GM21390 (cell line): ENCODE measurements at regions not wholly inside any gene's neighbourhood (a gene's known extent, or its start where the extent isn't known, plus 50 kb on each side); places are given as distances from the start of the nearest gene placed in this dataset.
"Not testable (repeated sequence)": the region's sequence is repeated elsewhere in the genome, so short reads cannot be mapped to it uniquely, and the experiment has no call there.

Experiments used
- ATAC-seq: cut with Tn5 transposase; IDR thresholded peaks from one replicate; pipeline ENCODE4 v1.9.1; 2021; ENCODE audit not compliant: unreplicated experiment

DNA sequence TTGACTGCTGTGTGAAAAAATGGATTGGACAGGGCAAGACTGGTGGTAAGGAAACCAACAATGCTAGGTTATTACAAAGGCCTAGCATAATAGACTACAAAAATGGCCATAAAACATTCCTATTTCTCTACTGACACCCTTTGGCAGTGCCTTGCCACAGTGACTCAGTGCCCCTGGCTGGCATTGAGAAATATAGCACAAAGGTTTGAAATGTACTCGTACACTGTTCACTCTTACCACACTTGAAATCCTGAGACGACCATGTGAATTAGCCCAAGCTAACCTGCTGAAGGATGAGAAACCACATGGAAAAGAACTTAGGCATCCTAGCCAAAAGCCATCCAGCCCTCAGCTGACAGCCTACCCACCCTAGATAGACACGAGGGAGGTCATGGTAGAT is 149.8 kb upstream of the PALMD start:
- ATAC-seq = no peak

DNA sequence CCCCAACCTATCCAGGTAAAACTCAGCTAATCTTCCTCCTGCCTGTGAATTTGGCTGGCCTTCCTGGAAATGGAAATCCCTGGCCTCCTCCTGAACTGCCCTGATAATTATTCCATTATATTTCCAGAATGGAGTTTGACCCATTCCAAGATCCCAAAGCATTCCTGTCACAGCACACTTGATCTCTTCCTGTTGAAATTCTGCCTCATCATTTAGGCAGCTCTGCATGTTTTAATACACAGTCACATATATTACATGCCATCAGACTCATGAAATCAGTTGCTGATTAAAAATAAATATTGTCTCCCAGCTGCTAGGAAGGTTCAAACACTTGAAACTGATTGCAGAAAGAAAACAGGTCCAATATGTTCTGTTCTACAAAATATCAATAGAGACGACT is 148.2 kb upstream of the PALMD start:
- ATAC-seq = no peak

DNA sequence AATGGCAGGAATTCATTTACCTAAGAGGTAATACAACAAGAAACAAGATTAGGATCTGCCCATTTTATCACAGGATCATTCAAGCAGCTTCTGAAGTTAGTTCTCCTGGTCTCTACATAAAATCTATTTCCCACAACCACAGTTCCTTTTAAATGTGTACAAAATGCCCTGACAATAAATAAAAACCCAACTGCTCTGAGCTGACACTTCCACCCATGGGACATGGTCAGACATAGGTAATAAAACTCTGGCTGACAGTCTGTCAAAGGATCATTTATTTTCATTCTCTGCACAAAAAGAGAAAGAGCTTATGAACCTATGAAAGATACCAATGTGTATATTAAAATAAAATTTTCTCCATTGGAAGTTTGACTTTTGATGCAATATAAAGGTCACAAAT is 145.4 kb upstream of the PALMD start:
- no peak for ATAC-seq

DNA sequence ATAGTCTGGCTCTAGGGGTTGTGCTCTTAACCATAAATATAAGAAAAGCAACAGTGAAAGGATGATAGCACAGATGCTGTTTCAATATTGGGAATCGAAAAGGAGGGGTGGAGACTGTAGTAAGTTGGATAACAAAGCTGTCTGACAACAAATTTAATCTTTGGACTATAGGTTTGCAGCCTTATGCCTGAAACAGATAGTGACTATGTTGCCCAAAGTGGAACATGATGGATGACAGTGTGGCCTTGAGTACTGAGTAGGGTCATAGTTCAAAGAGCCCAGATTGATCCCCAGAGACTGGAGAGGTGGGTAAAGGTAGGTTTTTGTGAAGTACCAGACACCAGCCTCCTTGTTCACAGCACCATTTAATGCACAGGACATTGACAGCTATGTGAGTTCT is 144.0 kb upstream of the PALMD start:
- ATAC-seq = no peak

DNA sequence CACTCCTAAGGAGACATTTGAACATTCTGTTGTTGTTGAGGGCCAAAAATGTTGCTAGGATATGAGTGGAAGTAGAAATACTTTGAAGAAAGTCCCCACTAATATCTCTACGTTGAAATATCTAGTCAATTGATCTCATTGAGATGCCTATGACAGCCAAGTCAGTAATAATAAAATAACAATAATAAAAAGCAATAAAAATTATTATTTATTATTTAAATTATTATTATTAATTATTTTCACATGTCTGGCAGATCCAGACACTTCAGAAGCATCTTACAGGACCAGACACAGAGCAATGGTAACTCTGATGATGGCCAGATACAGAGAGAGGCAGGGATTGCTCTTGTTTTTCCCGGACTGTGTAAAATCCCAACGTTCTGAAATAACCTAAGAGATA is 143.5 kb upstream of the PALMD start:
- ATAC-seq = no peak

DNA sequence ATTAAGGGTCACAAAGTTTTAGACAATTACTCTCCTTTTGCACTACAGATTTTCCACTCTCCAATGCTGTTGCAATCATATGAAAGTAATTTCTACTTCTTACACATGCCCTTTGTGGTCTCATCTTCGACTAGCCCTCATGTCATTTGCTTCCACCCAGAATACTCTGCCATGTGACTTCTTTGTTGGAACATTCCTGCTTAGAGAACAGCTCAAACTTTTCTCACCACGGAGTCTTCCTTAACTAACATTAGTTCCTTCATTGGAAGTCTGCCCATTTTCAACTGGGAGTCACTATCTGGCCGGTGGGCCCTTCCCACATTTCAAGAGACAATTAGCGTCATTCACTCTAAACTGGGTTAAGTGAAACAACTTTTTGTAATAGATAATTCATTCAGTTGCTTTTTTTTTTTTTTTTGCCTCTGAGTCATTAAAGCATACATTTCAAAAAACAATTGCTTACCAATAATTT is 142.6 kb upstream of the PALMD start:
- ATAC-seq = no peak

DNA sequence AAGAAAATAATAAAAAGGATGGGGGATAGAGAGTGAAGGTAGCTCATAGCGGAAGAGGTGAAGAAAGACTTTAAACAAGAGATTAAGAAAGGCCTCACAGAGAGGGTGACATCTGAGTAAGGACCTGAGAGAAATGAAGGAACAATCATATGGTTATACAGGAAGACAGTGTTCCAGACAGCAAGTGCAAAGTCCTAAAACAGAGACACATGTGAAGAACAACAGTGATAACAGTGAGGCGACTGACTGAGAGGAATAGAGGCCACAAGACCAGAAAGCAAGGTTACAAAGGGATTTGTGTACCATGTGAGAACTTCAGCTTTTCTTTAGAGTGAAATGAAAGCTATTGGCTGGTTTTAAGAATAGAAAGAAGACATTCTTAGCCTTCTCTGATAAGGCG is 141.6 kb upstream of the PALMD start:
- no peak for ATAC-seq

DNA sequence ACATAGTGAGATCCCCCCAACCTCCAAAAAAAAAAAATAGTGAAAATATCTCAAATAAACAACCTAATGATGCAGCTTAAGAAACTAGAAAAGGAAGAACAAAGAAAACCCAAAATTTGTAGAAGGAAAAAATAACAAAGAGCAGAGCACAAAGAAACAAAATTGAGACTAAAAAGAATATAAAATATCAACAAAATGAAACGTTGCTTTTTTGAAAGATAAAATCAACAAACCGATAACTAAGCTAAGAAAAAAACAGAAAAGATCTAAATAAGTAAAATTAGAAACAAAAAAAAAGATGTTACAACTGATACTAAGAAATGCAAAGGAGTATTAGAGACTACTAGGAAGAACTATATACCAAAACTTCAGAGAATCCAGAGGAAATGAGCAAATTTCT is 139.3 kb upstream of the PALMD start:
- no peak for ATAC-seq

DNA sequence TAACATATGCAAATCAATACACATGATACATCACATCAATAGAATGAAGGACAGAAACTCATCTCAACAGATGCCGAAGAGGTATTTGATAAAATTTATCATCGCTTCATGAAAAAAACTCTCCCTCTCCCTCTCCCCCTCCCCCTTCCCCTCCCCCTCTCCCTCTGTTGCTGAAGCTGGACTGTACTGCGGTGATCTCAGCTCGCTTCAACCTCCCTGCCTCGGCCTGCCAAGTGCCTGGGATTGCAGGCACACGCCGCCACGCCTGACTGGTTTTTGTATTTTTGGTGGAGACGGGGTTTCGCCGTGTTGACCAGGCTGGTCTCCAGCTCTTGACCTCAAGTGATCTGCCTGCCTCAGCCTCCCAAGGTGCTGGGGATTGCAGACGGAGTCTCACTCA is 138.5 kb upstream of the PALMD start:
- not testable (repeated sequence) for ATAC-seq

DNA sequence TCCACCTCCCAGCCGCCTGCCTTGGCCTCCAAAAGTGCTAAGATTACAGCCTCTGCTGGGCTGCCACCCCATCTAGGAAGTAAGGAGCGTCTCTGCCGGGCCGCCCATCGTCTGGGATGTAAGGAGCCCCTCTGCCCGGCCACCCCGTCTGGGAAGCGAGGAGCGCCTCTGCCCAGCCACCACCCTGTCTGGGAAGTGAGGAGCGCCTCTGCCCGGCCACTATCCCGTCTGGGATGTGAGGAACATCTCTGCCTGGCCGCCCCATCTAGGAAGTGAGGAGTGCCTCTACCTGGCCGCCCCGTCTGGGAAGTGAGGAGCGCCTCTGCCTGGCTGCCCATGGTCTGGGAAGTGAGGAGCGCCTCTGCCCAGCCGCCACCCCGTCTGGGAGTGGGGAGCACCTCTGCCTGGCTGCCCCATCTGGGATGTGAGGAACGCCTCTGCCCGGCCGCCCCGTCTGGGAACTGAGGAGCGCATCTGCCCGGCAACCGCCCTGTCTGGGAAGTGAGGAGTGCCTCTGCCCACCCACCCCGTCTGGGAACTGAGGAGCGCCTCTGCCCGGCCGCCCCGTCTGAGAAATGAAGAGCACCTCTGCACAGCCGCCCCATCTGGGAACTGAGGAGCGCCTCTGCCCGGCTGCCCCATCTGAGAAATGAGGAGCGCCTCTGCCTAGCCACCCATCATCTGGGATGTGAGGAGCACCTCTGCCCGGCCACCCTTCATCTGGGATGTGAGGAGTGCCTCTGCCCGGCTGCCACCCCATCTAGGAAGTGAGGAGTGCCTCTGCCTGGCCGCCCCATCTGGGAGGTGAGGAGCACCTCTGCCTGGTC is 137.8 kb upstream of the PALMD start:
- no peak for ATAC-seq

DNA sequence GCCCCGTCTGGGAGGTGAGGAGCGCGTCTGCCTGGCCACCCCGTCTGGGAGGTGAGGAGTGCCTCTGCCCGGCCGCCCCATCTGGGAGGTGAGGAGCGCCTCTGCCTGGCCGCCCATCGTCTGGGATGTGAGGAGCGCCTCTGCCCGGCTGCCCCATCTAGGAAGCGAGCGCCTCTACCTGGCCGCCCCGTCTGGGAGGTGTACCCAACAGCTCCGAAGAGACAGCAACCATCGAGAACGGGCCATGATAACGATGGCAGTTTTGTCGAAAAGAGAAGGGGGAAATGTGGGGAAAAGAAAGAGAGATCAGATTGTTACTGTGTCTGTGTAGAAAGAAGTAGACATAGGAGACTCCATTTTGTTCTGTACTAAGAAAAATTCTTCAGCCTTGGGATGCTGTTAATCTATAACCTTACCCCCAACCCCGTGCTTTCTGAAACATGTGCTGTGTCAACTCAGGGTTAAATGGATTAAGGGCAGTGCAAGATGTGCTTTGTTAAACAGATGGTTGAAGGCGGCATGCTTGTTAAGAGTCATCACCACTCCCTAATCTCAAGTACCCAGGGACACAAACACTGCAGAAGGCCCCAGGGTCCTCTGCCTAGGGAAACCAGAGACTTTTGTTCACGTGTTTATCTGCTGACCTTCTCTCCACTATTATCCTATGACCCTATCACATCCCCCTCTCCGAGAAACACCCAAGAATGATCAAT is 137.0 kb upstream of the PALMD start:
- not testable (repeated sequence) for ATAC-seq

DNA sequence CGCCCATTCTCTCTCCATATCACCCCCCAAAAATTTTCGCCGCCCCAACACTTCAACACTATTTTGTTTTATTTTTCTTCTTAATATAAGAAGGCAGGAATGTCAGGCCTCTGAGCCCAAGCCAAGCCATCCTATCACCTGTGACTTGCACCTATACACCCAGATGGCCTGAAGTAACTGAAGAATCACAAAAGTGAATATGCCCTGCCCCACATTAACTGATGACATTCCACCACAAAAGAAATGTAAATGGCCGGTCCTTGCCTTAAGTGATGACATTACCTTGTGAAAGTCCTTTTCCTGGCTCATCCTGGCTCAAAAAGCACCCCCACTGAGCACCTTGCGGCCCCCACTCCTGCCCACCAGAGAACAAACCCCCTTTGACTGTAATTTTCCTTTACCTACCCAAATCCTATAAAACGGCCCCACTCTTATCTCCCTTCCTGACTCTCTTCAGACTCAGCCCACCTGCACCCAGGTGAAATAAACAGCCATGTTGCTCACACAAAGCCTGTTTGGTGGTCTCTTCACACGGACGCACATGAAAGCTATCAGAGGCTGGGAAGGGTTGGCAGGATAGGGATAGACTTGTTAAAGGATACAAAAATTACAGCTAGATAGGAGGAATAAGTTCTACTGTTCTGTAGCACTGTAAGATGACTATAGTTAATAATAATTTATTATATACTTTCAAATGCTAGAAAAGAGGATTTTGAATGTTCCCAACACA is 130.9 kb upstream of the PALMD start:
- not testable (repeated sequence) for ATAC-seq

DNA sequence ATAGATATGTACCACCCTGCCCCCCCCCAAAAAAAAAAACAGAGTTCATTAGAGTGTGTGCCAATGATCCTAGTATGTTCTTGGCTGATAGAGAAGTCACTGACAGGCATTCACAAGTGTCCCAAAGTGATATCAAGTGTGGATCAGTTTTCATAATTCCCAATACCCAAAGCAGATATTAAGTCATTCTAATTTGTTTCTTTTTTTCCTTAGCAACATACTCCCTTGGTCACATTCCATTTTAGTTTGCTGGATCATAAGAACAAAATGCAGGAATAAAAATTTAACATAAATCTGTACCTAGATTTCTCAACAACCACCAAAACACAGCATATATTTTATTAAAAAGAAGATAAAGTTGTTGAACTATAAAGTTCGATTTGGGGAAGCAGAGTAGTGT is 129.8 kb upstream of the PALMD start:
- ATAC-seq = no peak

DNA sequence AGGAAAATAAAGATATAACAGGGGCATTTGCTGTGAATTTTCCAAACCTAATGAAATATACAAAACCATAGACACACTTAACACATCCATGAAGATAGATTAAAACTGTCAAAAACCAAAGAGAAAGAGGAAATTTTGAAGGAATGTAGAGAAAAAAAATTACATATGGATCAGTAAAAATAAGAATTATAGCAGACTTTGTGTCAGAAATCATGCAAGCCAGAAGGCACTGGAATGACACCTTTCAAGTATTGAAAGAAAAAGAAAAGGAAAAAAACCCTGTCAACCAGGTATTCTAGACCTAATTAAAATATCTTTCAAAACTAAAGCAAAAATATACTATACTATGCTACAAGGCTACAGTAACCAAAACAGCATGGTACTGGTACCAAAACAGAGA is 125.8 kb upstream of the PALMD start:
- no peak for ATAC-seq

DNA sequence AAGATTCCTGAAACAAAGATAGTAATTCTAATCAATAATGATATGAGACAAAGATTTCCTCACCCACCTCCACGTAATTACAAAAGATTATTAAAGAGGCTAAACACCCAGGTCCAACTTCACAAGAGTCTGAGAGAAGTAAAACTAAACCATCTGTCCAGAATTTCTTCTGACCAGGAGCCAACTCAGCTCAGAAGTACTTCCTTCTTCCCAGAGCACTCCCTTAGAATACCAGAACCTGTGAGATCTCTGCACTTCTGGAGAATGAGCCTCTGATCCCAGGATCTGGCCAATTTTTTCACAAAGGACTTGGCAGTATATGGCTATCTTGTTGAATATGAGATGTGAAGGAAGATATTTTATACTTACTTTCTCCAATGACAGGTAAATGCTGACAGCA is 120.6 kb upstream of the PALMD start:
- ATAC-seq = no peak

DNA sequence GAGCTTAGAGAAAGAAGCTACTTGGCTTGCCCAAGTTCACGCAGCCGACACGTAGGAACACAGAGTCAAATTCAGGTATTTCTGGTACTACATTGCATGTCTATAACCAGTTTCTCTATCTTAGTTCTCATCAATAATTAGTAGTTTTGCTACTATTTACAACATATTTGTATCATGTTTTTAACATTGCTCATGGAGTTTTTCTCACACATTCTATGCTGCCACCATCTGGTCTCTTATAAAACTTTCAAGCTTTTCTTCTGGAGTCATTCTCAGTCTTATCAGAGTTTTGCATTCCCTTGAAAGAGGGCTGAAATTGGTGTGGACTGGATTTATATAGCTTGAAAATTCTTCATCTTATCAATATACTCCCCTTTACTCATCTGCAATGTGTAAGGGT is 118.8 kb upstream of the PALMD start:
- ATAC-seq = no peak

DNA sequence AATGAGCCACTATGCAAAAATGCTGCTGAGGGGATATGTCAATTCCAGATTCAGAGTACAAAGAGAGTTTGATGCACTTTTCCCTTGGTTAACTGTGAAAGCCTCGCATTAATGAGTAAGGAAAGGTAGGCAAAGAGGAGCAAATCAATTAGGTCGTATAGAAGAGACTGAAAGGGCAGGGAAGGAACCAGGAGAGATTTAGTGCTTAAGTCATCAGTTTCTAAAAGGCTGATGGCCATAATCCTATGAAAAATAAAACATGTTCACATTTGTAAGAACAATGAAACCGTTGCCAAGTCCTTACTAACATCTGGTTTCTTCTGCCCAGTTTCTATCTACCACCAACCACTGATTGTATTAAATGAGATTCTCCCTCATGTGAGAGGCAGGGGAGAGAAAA is 118.4 kb upstream of the PALMD start:
- ATAC-seq = no peak

DNA sequence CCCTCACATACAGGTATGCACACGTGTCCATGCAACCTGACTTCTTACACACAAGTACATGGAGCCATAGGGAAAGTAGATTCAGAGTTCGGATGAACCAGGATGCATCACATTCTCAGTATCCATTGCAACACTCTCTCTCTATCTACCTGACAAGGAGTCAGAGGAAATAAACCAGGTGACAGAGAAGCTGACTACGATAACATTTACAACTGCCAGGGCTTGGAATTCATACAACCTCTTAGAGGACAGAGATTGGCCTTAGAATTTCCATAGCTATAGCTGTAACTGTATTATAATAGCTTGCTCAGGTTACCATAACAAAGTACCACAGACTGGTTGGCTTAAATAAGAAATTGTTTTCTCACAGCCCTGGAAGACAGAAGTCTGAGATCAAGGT is 116.9 kb upstream of the PALMD start:
- no peak for ATAC-seq

DNA sequence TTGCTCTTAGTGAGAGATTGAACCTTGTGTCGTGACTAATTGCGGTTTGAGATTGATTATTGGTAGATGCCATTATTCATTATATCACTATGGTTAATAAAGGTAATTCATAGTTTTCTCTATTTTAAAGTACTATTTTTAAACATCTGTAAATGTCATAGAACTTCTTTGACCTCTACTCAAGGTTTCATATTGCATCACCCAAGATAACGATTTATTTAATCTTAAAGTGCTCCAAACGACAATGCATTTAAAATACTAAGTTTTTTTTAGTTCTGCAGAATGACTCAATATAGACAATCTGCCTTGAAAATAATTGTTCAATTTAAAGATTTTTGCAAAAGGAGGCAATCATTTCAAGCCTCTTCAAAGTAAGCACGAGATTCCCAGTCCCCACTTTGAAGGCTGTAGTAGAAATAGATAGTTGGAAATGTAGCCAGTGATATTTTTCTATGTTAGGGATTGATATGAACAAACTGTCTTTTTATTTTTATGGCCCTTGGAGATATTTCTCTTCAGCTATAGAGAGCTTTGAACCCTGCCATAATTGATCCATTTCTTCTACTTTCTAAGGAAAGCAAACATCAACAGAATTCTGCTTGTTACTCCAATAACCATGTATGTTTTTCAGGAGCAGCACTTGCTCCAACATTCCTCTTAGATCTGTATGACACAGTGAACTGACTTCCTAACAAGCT is 114.2 kb upstream of the PALMD start:
- no peak for ATAC-seq

DNA sequence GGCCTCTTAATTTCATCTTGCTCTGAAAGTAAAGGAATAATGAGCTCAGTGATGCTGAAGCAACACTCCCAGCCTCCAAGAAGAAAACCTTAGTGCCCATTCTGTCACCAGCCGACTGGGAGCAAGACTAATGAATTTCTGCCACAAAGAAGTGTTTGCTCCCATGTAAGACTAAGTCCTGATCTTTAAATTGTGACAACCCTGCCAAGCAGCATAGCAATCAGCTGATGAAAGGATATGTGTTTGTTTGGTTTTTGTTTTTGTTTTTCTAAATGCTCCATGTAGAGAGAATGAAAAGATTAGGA is 113.7 kb upstream of the PALMD start:
- ATAC-seq = no peak

DNA sequence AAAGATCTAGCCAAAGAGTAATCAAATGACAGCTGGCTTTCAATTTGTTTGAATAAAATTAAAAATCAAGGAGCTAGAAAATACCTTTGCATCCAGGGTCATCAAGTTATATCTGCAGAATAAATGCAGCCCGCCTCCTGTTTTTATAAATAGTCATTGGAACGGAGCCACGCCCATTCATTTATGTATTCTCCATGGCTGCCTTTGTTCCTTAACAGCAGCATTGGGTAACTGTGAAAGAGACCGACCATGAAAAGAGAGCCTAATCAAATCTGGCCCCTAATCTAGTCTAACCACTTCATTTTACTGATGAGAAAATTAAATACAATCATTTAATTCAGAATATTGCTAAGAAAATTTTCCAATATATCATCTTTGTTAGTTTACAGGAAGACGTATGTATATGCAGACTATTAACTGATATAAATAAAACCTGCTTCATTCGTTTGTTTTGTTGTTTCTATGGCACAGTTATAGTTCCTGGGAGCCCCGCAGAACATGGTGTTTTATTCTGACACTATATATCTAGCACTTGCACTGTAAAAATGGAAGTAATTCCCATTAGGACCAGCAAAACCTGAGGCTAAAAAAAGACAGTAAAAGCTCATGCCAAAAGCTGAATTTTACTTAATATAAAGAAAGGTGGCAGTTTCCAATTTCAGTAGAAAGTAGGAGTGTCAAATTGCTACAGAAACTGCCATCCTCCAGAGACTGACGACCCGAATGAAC is 111.8 kb upstream of the PALMD start:
- ATAC-seq = no peak
